MM.1S (cell line): ENCODE measurements at regions not wholly inside any gene's neighbourhood (a gene's known extent, or its start where the extent isn't known, plus 50 kb on each side); places are given as distances from the start of the nearest gene placed in this dataset.

ENCODE experiments used
- CTCF ChIP-seq: fragments of 300-600 bp; sonication (generic); IDR thresholded peaks from 2 replicates; pipeline ENCODE4 v1.5.1; 2016; ENCODE audit warnings: antibody characterized with exemption, low read length, mixed read lengths
- EZH2 ChIP-seq: fragments of 300-600 bp; sonication (generic); optimal IDR thresholded peaks from 2 replicates; pipeline ENCODE3; 2017; ENCODE audit warnings: low read depth, mild to moderate bottlenecking, antibody characterized with exemption, low read length, mixed read lengths
- EZH2phosphoT487 ChIP-seq: fragments of 300-600 bp; sonication (generic); IDR thresholded peaks from 2 replicates; pipeline ENCODE4 v1.6.1; 2018; ENCODE audit warnings: antibody characterized with exemption, low read length

- no peak for TF ChIP-seq CTCF
- TF ChIP-seq EZH2phosphoT487: no peak
- no peak for TF ChIP-seq EZH2
These were observed 114.4 kb upstream of the CREB5 start for GRCh38 chr7:28297801-28298459.
